ENCODE measurements at regions not wholly inside any gene's neighbourhood (a gene's known extent, or its start where the extent isn't known, plus 50 kb on each side); places are given as distances from the start of the nearest gene placed in this dataset.

DNA sequence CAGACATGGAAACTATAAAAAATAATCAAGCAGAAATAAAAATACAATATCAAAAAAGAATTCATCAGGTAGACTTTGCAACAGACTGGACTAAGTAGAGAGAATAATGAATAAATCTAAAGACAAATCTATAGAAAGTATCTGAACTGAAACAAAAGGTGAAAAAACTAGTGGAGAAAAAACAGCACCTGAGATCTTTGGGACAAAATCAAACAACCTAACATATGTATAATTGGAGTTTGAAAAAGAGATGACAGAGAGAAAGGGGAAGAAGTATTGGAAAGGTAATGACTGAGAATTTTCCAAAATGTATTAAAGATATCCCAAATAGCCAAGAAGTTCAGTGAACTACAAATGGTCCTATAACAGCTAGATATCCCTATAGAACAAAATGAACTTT, 245.4 kb downstream of the IPO8 start:
- TF ChIP-seq, protein P1, sequence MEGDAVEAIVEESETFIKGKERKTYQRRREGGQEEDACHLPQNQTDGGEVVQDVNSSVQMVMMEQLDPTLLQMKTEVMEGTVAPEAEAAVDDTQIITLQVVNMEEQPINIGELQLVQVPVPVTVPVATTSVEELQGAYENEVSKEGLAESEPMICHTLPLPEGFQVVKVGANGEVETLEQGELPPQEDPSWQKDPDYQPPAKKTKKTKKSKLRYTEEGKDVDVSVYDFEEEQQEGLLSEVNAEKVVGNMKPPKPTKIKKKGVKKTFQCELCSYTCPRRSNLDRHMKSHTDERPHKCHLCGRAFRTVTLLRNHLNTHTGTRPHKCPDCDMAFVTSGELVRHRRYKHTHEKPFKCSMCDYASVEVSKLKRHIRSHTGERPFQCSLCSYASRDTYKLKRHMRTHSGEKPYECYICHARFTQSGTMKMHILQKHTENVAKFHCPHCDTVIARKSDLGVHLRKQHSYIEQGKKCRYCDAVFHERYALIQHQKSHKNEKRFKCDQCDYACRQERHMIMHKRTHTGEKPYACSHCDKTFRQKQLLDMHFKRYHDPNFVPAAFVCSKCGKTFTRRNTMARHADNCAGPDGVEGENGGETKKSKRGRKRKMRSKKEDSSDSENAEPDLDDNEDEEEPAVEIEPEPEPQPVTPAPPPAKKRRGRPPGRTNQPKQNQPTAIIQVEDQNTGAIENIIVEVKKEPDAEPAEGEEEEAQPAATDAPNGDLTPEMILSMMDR (IDR thresholded peaks at IDR 0.05; ENCODE audit: insufficient read depth, low read depth, low read length): no peak
- no peak for TF ChIP-seq EZH2 (IDR thresholded peaks at IDR 0.05; ENCODE audit: insufficient read depth, low read length)
